ENCODE measurements at regions not wholly inside any gene's neighbourhood (a gene's known extent, or its start where the extent isn't known, plus 50 kb on each side); places are given as distances from the start of the nearest gene placed in this dataset.
A peak's percentile ranks its signal among the peaks of the same experiment; 100 is the strongest.
"Not testable (repeated sequence)": the region's sequence is repeated elsewhere in the genome, so short reads cannot be mapped to it uniquely, and the experiment has no call there.

GRCh38 chr22:48289954-48290353 lies 1527.5 kb downstream of the TBC1D22A start:
- DNase-seq (ENCODE audit: low read depth): not testable (repeated sequence)

GRCh38 chr22:48288376-48288940 lies 1526.0 kb downstream of the TBC1D22A start:
- no peak for DNase-seq (ENCODE audit: low read depth)

GRCh38 chr22:48287031-48287430 lies 1524.6 kb downstream of the TBC1D22A start:
- no peak for DNase-seq (ENCODE audit: low read depth)

- no peak for DNase-seq (ENCODE audit: low read depth)
These were observed 1522.2 kb downstream of the TBC1D22A start for GRCh38 chr22:48284671-48285070.

GRCh38 chr22:48282804-48283203 lies 1520.4 kb downstream of the TBC1D22A start:
- DNase-seq (ENCODE audit: low read depth): no peak

GRCh38 chr22:48279461-48279756 lies 1517.0 kb downstream of the TBC1D22A start:
- DNase-seq (ENCODE audit: low read depth): no peak

GRCh38 chr22:48278620-48279460 lies 1516.4 kb downstream of the TBC1D22A start:
- no peak for DNase-seq (ENCODE audit: low read depth)

GRCh38 chr22:48277868-48278581 lies 1515.6 kb downstream of the TBC1D22A start:
- DNase-seq (ENCODE audit: low read depth): no peak

- DNase-seq (ENCODE audit: low read depth): no peak
These were observed 1514.8 kb downstream of the TBC1D22A start for GRCh38 chr22:48276994-48277867.

GRCh38 chr22:48275412-48275811 lies 1513.0 kb downstream of the TBC1D22A start:
- no peak for DNase-seq (ENCODE audit: low read depth)

GRCh38 chr22:48270731-48271130 lies 1508.3 kb downstream of the TBC1D22A start:
- DNase-seq (ENCODE audit: low read depth): no peak

- peak; percentile 33 for DNase-seq (ENCODE audit: low read depth)
These were observed 1506.5 kb downstream of the TBC1D22A start for GRCh38 chr22:48268771-48269552.

GRCh38 chr22:48268293-48268692 lies 1505.8 kb downstream of the TBC1D22A start:
- no peak for DNase-seq (ENCODE audit: low read depth)

- DNase-seq (ENCODE audit: low read depth): no peak
These were observed 1505.2 kb downstream of the TBC1D22A start for GRCh38 chr22:48267681-48268080.

- no peak for DNase-seq (ENCODE audit: low read depth)
These were observed 1502.7 kb downstream of the TBC1D22A start for GRCh38 chr22:48265000-48265625.

GRCh38 chr22:48264586-48264985 lies 1502.1 kb downstream of the TBC1D22A start:
- no peak for DNase-seq (ENCODE audit: low read depth)

GRCh38 chr22:48263791-48264351 lies 1501.4 kb downstream of the TBC1D22A start:
- no peak for DNase-seq (ENCODE audit: low read depth)

- no peak for DNase-seq (ENCODE audit: low read depth)
These were observed 1500.9 kb downstream of the TBC1D22A start for GRCh38 chr22:48263431-48263765.

- no peak for DNase-seq (ENCODE audit: low read depth)
These were observed 1500.4 kb downstream of the TBC1D22A start for GRCh38 chr22:48262596-48263430.

GRCh38 chr22:48261706-48262105 lies 1499.3 kb downstream of the TBC1D22A start:
- no peak for DNase-seq (ENCODE audit: low read depth)
